Keratinocyte (primary cell): ENCODE measurements at regions not wholly inside any gene's neighbourhood (a gene's known extent, or its start where the extent isn't known, plus 50 kb on each side); places are given as distances from the start of the nearest gene placed in this dataset.

Experiments used
- DNase-seq: peaks from one replicate; pipeline ENCODE4 v3.0.0-alpha.2; 2011; ENCODE audit warnings: low read depth, missing footprints, low spot score
- FAIRE-seq: peaks from 2 replicates; lab custom pipeline; 2011; peaks lifted over from hg19 to GRCh38; lab: Jason Lieb, UNC
- H2AFZ ChIP-seq: 2 replicates; pipeline ENCODE4 v1.6.0; 2012; ENCODE audit warnings: low read length, control low read depth, inconsistent platforms; ENCODE audit not compliant: control insufficient read depth
- H3K27ac ChIP-seq: 2 replicates; pipeline ENCODE4 v1.5.1; 2011; ENCODE audit warnings: low read length; ENCODE audit not compliant: control insufficient read depth, insufficient read depth
- H3K27me3 ChIP-seq: 3 replicates; pipeline ENCODE4 v1.6.0; 2011; ENCODE audit warnings: low read length; ENCODE audit not compliant: control insufficient read depth, insufficient read depth; ENCODE audit errors: extremely low read depth
- H3K36me3 ChIP-seq, 2 experiments: 2 replicates in 1 of 2; 3 replicates in 1 of 2; pipeline ENCODE4 v1.5.1; 2011; ENCODE audit warnings: low read length in 2 of 2, mild to moderate bottlenecking in 1 of 2; ENCODE audit not compliant: control insufficient read depth in 2 of 2, insufficient read depth in 2 of 2; ENCODE audit errors: extremely low read depth in 1 of 2
- H3K4me1 ChIP-seq: 3 replicates; pipeline ENCODE4 v1.5.1; 2011; ENCODE audit warnings: low read length; ENCODE audit not compliant: control insufficient read depth, insufficient read depth; ENCODE audit errors: extremely low read depth
- H3K4me2 ChIP-seq: 3 replicates; pipeline ENCODE4 v1.6.0; 2011; ENCODE audit warnings: low read depth, low read length; ENCODE audit not compliant: control insufficient read depth, insufficient read depth; ENCODE audit errors: extremely low read depth
- H3K4me3 ChIP-seq, 3 experiments: fragments of 200-600 bp in 1 of 3; sonication (generic) in 1 of 3; 2 replicates in 2 of 3; 3 replicates in 1 of 3; pipeline ENCODE4 v1.5.1; 2011 to 2016; ENCODE audit warnings: low read length in 3 of 3, mild to moderate bottlenecking in 3 of 3, control low read depth in 2 of 3, inconsistent platforms in 1 of 3, low read depth in 1 of 3, mixed read lengths in 1 of 3, mixed run types in 1 of 3, moderate library complexity in 1 of 3; ENCODE audit not compliant: control insufficient read depth in 2 of 3, insufficient read depth in 2 of 3; ENCODE audit errors: extremely low read depth in 1 of 3
- H3K79me2 ChIP-seq: 2 replicates; pipeline ENCODE4 v1.6.0; 2012; ENCODE audit warnings: low read length; ENCODE audit not compliant: control insufficient read depth, insufficient read depth
- H3K9ac ChIP-seq: 3 replicates; pipeline ENCODE4 v1.6.0; 2011; ENCODE audit warnings: low read length; ENCODE audit not compliant: control insufficient read depth, insufficient read depth; ENCODE audit errors: extremely low read depth
- H3K9me1 ChIP-seq: 3 replicates; pipeline ENCODE4 v1.6.0; 2011; ENCODE audit warnings: low read length; ENCODE audit not compliant: control insufficient read depth, insufficient read depth; ENCODE audit errors: extremely low read depth
- H3K9me3 ChIP-seq: 2 replicates; pipeline ENCODE4 v1.5.1; 2012; ENCODE audit warnings: low read depth, low read length; ENCODE audit not compliant: control insufficient read depth
- H4K20me1 ChIP-seq: 3 replicates; pipeline ENCODE4 v1.6.0; 2011; ENCODE audit warnings: low read length; ENCODE audit not compliant: control insufficient read depth, insufficient read depth; ENCODE audit errors: extremely low read depth
- EZH2 ChIP-seq: IDR thresholded peaks from one replicate; pipeline ENCODE4 v1.6.1; 2012; ENCODE audit warnings: inconsistent platforms, mild to moderate bottlenecking, low read length, moderate library complexity
- dilution Hi-C: fragments of 300-500 bp; cut with MboI; formaldehyde crosslinking; loops from one replicate; pipeline ENCODE4 v1.7.0; 2020; ENCODE audit warnings: low sequenced_read_pairs; ENCODE audit not compliant: extremely low pct_ligation_motif_present
- TF ChIP-seq, protein P1 (sequence below), 3 experiments: IDR thresholded peaks in 1 of 3; conservative IDR thresholded peaks in 1 of 3; optimal IDR thresholded peaks in 1 of 3; 2 replicates in 2 of 3; 3 replicates in 1 of 3; pipeline versions ENCODE3 to v1.5.1; 2011; ENCODE audit warnings: low read length in 3 of 3, mild to moderate bottlenecking in 3 of 3, moderate library complexity in 2 of 3, control low read depth in 1 of 3, inconsistent platforms in 1 of 3; ENCODE audit not compliant: insufficient read depth in 2 of 3; ENCODE audit errors: extremely low read depth in 1 of 3

DNA sequence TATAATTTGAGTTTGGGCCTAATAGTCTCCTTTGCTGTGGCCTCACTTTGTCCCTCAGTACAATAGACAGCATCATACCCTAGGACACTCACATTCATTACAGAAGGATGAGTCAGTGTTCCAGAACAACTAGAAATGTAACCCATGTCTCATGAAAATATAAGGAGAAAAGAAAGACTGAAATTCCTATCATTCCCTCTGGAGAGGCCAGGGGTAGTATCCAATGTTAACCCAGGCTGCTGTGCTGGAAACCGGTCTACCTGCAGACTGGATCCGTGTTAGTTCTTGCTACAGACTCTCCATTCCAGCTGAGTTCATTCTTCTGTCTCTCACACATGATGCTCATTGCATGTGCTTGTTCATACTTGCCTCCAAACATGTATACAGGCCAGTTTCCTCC, 75.8 kb upstream of the HOXC13 start:
- peak; percentile 99 for FAIRE-seq
- Histone ChIP-seq H3K36me3 (no peaks in the 10 kb centered on the region), H3K4me3 (no peak overlapping the region), H3K9me3 (no peaks in the 10 kb centered on the region), H4K20me1 (no peaks in the 10 kb centered on the region), H3K9ac (no peak overlapping the region), H3K4me2 (peak overlapping the region; percentile 49), H3K9me1 (no peaks in the 10 kb centered on the region), H3K27me3 (no peaks in the 10 kb centered on the region), H2AFZ (no peak overlapping the region), H3K27ac (peak overlapping the region; percentile 53), H3K4me1 (peaks cover 40% of the 10 kb centered on the region), H3K79me2 (no peaks in the 10 kb centered on the region)
- dilution Hi-C loops: no loop called here
- peak; percentile 69 for DNase-seq
- TF ChIP-seq EZH2: no peak
- TF ChIP-seq, protein P1, sequence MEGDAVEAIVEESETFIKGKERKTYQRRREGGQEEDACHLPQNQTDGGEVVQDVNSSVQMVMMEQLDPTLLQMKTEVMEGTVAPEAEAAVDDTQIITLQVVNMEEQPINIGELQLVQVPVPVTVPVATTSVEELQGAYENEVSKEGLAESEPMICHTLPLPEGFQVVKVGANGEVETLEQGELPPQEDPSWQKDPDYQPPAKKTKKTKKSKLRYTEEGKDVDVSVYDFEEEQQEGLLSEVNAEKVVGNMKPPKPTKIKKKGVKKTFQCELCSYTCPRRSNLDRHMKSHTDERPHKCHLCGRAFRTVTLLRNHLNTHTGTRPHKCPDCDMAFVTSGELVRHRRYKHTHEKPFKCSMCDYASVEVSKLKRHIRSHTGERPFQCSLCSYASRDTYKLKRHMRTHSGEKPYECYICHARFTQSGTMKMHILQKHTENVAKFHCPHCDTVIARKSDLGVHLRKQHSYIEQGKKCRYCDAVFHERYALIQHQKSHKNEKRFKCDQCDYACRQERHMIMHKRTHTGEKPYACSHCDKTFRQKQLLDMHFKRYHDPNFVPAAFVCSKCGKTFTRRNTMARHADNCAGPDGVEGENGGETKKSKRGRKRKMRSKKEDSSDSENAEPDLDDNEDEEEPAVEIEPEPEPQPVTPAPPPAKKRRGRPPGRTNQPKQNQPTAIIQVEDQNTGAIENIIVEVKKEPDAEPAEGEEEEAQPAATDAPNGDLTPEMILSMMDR (optimal IDR thresholded peaks at IDR 0.05 in 1 of 3, IDR thresholded peaks at IDR 0.05 in 1 of 3, conservative IDR thresholded peaks at IDR 0.05 in 1 of 3; ENCODE audit: extremely low read depth in 1 of 3, insufficient read depth in 2 of 3, low read length in 3 of 3): no peak

DNA sequence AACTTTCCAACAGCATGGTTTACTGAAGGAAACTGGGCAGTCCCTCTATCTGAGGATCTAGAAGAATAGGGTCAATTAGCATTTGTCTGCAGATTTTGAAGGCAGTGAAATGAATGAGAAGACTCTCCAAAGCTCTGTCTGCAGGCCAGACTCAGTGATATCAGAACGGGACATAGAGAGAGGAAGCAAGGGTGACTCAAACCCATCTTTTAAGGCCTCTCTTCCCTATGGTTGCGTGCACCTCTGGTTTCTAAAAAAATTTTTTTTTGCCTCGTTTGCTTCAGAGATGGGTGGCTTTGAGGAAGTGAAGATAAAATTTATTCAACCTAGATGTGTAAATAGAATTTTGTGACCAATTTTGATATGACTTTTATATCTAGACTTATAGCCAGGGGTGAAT, 71.9 kb upstream of the HOXC13 start:
- H3K4me1 ChIP-seq: peaks cover 45% of the 10 kb centered on the region
- H4K20me1 ChIP-seq: no peaks in the 10 kb centered on the region
- no peaks in the 10 kb centered on the region for H3K36me3 ChIP-seq
- FAIRE-seq (no peak), DNase-seq (no peak)
- no peak overlapping the region for H2AFZ ChIP-seq
- H3K9ac ChIP-seq: no peak overlapping the region
- H3K9me3 ChIP-seq: no peaks in the 10 kb centered on the region
- no peaks in the 10 kb centered on the region for H3K27me3 ChIP-seq
- dilution Hi-C loops: no loop called here
- no peaks in the 10 kb centered on the region for H3K79me2 ChIP-seq
- no peak overlapping the region for H3K4me2 ChIP-seq
- no peak for TF ChIP-seq EZH2
- TF ChIP-seq, protein P1 (optimal IDR thresholded peaks at IDR 0.05 in 1 of 3, IDR thresholded peaks at IDR 0.05 in 1 of 3, conservative IDR thresholded peaks at IDR 0.05 in 1 of 3; ENCODE audit: extremely low read depth in 1 of 3, insufficient read depth in 2 of 3, low read length in 3 of 3): no peak
- no peaks in the 10 kb centered on the region for H3K9me1 ChIP-seq
- no peak overlapping the region for H3K27ac ChIP-seq
- H3K4me3 ChIP-seq: no peak overlapping the region
